ENCODE measurements at regions not wholly inside any gene's neighbourhood (a gene's known extent, or its start where the extent isn't known, plus 50 kb on each side); places are given as distances from the start of the nearest gene placed in this dataset.

GRCh38 chr4:136562834-136563233 is 969.5 kb downstream of the PCDH18 start:
- DNase-seq (ENCODE audit: low read depth), result no peak

DNA sequence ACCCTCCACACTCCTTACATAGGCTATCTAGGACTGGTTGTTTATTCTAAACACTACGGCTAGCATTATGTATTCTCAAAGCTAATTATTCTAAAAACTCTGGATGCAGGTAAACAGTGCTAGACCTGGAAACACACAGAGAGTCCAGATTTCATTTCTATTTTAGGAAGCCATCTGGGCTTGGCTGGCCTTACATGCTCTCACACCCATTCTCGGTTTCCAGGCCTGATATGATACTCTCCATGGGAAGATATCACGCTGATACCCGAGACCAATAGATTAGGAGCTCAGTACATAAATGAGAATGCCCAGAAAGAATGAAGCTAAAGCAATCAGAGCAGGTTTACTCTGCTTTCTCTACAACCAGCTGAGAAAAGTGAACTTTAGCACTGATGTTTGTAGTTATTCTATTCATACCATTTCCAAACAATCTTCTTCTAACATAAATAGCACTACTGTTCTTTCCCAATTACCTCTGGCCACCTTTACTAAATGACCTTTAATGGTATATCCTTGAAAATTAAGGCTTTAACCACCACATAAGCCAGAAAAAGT is 973.3 kb downstream of the PCDH18 start:
- DNase-seq (ENCODE audit: low read depth), result no peak

GRCh38 chr4:136557396-136557795 is 974.9 kb downstream of the PCDH18 start:
- DNase-seq (ENCODE audit: low read depth), result no peak

DNA sequence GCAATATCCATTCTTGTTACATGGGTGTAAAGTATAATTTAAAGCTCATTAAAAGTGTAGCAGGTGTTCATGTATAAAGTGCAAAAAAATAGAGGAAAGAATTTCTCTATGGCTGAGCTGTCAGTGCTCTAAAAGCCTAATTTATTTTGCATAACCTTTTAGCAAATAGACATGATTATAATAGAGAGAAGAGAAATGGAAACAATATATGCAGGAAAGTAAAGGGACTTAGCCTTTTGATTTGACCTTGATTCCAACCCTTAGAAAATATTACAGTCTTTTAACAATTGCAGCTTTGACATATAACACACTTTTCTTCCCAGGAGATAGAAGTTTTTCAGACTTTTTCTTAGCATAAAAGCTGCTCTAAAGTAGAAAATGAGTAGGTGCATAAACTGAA is 978.3 kb downstream of the PCDH18 start:
- no peak for DNase-seq (ENCODE audit: low read depth)

- DNase-seq (ENCODE audit: low read depth), result no peak
These were observed 980.5 kb downstream of the PCDH18 start for GRCh38 chr4:136551753-136552152.

DNA sequence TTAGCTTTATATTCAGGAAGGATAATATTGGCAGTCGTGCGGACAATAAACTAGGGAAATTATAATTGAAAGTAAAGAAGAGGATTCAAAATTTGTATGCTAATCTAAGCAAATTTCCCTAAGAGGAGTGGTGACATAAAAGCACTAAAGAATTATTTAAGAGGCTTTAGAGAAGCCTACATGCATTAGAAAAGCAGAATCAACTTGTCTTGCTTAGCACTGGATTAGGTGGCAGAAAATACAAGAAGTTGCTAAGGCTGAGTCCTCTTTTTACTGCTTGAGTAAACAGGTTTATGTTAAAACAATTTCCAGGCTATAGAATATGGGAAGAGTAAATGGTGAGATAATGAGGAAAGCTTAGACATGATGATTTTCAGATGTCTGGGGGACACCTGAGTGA is 991.5 kb downstream of the PCDH18 start:
- no peak for DNase-seq (ENCODE audit: low read depth)

DNA sequence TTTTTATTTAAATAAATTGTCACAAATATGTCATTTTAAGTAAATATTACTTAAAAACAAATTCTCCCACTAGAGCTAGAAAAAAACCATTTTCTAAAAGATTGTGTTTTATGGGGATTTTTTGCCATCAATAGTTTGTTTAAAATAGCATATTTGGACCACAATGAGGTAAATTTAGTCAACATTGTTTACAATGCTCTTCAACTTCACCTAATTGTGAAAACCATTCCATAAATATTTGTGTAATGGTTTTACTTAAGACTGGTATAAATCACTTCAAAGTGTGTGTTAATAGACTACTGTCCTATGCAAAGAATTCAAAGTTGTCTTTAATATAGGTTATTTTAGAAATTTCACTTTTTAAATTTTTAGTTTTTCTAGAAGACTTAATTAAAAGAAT is 1004.2 kb downstream of the PCDH18 start:
- no peak for DNase-seq (ENCODE audit: low read depth)

DNA sequence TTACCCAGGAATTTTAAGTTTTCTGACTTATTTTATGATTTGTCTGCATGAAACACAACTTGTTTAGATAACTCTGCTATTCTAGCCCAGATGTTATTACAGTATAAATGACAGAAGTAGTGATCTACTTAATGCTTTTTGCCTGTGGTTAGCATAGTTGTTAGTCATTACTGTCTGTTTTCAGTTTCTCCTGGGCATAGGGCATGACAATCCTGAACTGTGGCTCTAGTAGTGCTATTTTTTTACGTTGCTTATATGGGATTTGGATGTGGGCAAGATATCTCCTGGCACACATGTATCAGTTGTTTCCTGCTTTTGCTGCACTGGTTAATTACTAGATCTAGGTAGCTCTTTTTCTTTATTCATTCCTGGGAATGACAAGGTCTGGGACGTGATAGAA is 1005.8 kb downstream of the PCDH18 start:
- DNase-seq (ENCODE audit: low read depth), result peak; percentile 36

DNA sequence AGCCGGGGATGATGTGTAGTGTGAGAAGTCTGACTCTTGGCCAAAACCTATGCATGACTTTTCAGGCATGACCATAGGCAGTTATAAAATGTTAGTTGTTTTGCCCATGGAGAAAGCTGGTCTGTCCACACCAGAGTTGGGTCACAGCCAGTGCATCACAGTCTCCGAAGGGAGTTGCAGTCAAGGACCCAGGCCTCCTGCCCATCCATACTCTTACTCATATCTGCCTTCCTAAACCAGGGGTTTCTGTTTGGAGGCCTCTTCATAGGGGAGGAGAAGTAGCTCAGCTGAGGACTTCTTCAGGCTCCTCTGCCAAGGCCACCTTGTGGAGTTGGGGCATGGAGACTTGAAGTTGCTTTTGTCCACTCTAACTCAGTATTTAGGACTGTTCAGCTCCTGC is 1008.3 kb downstream of the PCDH18 start:
- no peak for DNase-seq (ENCODE audit: low read depth)

GRCh38 chr4:136516371-136516770 is 1015.9 kb downstream of the PCDH18 start:
- no peak for DNase-seq (ENCODE audit: low read depth)

DNA sequence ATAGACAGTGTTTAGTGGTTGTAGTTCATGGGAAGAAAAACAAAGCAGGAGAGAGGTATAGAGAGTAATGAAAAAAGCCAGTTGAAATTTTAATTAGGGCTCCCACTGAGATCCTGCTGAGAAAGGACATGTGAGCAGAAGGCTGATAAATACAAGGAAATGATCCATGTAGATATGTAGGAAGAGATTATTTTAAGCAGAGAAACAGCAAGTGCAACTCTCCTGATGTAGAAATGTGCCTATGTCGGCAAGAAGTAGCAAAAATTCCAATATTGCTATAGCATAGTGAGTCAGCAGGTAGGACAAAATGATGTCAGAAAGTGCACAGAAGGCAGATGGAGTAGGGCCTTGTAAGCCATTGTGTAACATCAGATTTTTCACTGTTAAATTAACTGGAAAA is 1027.3 kb downstream of the PCDH18 start:
- DNase-seq (ENCODE audit: low read depth), result peak; percentile 6

DNA sequence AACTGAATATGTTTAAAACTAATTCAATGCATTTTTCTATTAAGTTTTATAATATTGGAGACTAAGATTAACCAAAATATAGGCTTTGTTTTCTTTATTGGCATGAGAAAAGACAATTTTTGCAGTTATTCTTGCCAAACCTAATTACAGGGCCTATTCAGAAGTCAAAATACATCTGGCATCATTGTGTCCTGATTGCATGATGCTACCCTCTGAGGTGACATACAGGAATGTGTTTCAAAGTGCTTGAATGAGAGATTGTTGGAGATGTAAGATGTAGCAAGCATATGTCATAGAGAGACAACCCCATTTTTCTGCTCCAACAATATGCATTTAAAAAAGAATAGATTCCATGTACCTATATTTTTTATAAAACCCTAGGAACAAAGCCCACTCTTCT is 1036.4 kb downstream of the PCDH18 start:
- no peak for DNase-seq (ENCODE audit: low read depth)

DNA sequence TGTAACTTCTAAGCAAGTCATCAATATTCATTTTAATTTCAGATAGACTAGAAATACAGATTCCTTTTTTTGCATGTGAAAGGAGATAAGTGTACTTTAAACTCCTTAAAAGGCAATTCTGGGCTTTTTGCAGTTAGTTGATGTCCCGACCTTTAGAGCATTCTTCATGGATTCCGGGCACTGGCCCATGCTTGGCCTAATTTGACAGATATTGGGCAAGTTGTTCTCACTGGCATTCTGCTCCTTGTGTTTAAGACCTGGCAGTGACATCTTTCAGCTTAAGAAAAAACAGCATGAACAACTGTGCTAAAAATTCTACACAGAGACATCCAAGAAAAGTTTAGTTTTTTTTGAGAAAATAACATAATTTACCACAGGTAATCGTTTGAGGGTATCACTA is 1037.2 kb downstream of the PCDH18 start:
- no peak for DNase-seq (ENCODE audit: low read depth)

DNA sequence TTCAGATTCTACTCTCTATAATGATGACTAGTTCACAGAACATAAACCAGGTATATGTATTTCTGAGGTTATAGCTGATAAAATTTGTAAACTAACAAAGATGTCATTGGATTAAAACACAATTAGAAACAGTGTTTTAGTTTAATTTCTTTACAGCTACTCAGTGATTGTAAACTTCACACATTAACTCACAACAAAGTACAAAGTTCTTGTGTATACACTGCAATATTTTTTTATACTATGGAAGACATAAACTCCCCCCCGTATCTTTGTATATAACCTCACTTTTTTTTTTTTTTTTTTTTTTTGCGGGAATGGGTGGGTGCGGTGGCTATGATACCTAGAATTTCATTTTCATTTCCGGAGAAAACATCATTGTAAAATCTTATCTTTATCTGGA is 1043.2 kb downstream of the PCDH18 start:
- no peak for DNase-seq (ENCODE audit: low read depth)

GRCh38 chr4:136484996-136485395 is 1047.3 kb downstream of the PCDH18 start:
- no peak for DNase-seq (ENCODE audit: low read depth)

- no peak for DNase-seq (ENCODE audit: low read depth)
These were observed 1055.5 kb downstream of the PCDH18 start for GRCh38 chr4:136476753-136477152.

GRCh38 chr4:136471051-136471450 is 1061.2 kb downstream of the PCDH18 start:
- no peak for DNase-seq (ENCODE audit: low read depth)

GRCh38 chr4:136465691-136466090 is 1066.6 kb downstream of the PCDH18 start:
- DNase-seq (ENCODE audit: low read depth), result no peak

DNA sequence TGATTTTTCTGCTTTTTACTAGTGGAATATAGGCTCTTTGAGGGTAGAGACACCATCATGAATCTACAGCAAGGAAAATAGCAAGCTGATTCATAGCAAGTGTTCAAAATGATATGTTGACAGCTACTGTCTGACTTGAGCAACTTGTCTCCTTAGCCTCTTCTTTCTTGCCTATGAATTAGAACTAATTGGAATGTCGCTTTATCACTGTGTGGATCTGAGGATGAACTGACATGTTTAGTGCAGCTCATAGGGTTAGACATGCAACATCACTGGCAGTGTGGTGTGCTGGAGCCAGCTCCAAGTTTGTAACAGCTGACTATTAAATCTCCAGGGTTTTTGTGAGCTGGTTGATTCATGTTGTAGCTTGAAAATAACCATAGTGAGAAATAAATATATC is 1068.4 kb downstream of the PCDH18 start:
- DNase-seq (ENCODE audit: low read depth), result no peak

GRCh38 chr4:136461533-136461932 is 1070.8 kb downstream of the PCDH18 start:
- no peak for DNase-seq (ENCODE audit: low read depth)

- DNase-seq (ENCODE audit: low read depth), result no peak
These were observed 1074.0 kb downstream of the PCDH18 start for GRCh38 chr4:136458326-136458725.

- DNase-seq (ENCODE audit: low read depth), result no peak
These were observed 1074.7 kb downstream of the PCDH18 start for GRCh38 chr4:136457577-136457976.

- DNase-seq (ENCODE audit: low read depth), result no peak
These were observed 1075.3 kb downstream of the PCDH18 start for GRCh38 chr4:136457004-136457403.

GRCh38 chr4:136443006-136443405 is 1089.3 kb downstream of the PCDH18 start:
- no peak for DNase-seq (ENCODE audit: low read depth)

Data from HT1080 (cell line).